ENCODE measurements at regions not wholly inside any gene's neighbourhood (a gene's known extent, or its start where the extent isn't known, plus 50 kb on each side); places are given as distances from the start of the nearest gene placed in this dataset.

- TF ChIP-seq EZH2 (IDR thresholded peaks at IDR 0.05; ENCODE audit: insufficient read depth, poor library complexity, severe bottlenecking) (no peak), EZH2phosphoT487 (IDR thresholded peaks at IDR 0.05; ENCODE audit: insufficient read depth, low read depth) (no peak)
These were observed 68.6 kb upstream of the IL12B start for GRCh38 chr5:159398936-159399335.

Measured in GM23248 (cell line).